ENCODE measurements at regions not wholly inside any gene's neighbourhood (a gene's known extent, or its start where the extent isn't known, plus 50 kb on each side); places are given as distances from the start of the nearest gene placed in this dataset.
"Not testable (repeated sequence)": the region's sequence is repeated elsewhere in the genome, so short reads cannot be mapped to it uniquely, and the experiment has no call there.

DNA sequence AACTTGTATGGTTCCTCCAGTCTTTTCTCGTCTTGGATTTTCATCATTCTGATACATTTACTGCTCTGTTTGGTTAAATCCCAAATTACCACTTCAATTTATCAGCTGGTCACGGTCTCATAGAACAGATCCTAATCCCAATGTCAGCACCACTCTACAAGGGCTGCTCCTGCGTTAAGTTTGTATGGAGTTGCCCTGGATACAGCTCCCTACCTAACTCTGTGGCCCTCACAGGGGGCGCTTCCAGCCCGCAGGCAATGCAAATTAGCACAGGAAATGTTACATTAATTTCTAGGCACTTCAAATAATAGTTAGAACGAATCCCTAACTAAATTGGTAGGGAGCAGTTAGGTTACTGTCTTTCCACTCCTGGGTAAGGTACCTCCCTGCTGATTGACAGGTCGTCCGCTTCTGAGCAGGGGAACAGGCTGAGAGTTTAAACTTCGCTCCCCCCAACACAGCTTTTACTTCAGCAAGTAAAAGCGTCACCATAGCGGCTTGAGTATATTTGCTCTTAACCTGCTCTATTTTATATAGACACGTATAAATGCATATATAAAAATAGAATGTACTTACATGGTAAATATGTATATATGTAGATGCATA is 238.5 kb upstream of the FANCL start:
- peak in 1 of 2 experiments; percentile 2 for DNase-seq (ENCODE audit: low read depth in 1 of 2, low spot score in 1 of 2)
- in situ Hi-C loops (cut with HindIII; ENCODE audit: low pct_unique_long_range_greater_than_20kb, low sequenced_read_pairs): no loop called here
- TF ChIP-seq JUND (IDR thresholded peaks at IDR 0.05; ENCODE audit: low read depth): no peak

DNA sequence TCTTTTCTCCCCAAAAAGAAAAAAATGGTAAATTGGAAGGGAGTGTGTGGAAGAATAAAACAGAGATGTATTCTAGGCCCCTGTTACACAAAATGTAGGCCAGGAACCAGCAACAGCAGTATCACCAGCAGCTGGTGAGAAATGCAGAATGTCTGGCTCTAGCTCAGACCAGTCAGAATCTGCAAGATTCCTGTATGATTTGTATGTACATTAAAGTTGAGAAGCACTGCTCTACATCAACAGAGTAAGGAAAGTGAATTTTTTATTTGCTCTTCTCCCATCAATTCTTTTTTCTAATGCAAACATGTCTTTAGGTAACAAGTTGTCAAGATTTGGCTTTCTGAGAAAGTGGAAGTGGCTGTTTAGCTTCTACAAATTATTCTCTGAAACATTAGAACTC is 235.4 kb upstream of the FANCL start:
- TF ChIP-seq JUND (IDR thresholded peaks at IDR 0.05; ENCODE audit: low read depth): no peak
- in situ Hi-C loops (cut with HindIII; ENCODE audit: low pct_unique_long_range_greater_than_20kb, low sequenced_read_pairs): no loop called here
- no peak for DNase-seq (ENCODE audit: low read depth in 1 of 2, low spot score in 1 of 2)

DNA sequence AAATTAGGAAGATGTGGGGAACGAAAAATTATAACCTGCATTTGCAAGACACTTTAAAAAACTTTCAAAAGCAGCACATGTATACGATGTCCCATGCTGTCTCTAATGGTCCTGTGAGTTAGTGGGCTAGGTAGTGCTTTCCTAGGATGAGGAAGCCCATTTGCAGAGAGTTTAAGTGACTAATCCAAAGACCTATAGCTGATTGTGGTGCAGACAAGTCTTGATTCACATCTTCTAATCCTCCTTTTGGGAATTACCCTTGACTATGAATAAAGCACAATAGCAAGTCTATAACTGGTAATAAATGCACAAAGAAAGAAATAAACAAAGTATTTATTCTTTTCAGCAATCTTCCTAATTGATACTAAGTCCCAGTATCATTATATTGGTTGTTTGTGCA is 234.6 kb upstream of the FANCL start:
- no peak for TF ChIP-seq JUND (IDR thresholded peaks at IDR 0.05; ENCODE audit: low read depth)
- no peak for DNase-seq (ENCODE audit: low read depth in 1 of 2, low spot score in 1 of 2)
- in situ Hi-C loops (cut with HindIII; ENCODE audit: low pct_unique_long_range_greater_than_20kb, low sequenced_read_pairs): no loop called here

DNA sequence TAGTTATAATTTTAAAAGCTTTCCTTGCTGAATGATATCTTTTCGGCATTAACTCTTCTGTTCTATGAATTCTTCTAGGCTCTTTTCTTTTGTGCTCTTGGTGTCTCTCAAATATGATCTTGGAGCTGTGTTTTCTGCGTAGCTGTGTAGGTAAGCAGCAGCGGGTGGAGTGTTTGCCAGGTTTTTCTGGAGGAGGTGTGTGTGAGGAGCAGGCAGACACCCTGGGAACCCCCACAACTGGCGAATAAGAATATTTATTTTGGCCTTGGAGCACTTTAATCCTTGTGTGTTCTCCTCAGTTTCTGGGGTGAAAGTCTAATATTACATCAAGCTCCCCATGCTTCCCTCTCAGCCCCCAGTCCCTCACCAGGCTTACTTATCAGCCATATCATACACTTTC is 232.0 kb upstream of the FANCL start:
- TF ChIP-seq JUND (IDR thresholded peaks at IDR 0.05; ENCODE audit: low read depth): no peak
- in situ Hi-C loops (cut with HindIII; ENCODE audit: low pct_unique_long_range_greater_than_20kb, low sequenced_read_pairs): no loop called here
- no peak for DNase-seq (ENCODE audit: low read depth in 1 of 2, low spot score in 1 of 2)

DNA sequence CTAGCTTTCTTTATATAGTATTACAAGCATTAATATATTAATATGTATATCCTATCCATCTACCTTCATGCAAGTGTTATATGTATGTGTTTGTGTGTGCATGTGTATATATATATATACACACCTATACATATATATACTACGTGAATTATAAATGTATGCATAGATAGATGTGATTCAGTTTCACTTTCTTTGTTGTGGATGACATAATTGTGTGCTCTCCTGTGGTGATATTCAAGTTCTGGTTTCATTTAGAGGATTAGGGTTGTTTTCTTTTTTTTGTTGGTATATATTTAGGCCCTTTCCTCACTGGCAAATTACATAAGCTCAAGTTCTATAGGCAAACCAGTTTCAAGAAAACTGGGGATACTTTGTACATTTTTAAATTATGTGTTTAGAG is 225.7 kb upstream of the FANCL start:
- in situ Hi-C loops (cut with HindIII; ENCODE audit: low pct_unique_long_range_greater_than_20kb, low sequenced_read_pairs): no loop called here
- DNase-seq (ENCODE audit: low read depth in 1 of 2, low spot score in 1 of 2): no peak
- TF ChIP-seq JUND (IDR thresholded peaks at IDR 0.05; ENCODE audit: low read depth): no peak

DNA sequence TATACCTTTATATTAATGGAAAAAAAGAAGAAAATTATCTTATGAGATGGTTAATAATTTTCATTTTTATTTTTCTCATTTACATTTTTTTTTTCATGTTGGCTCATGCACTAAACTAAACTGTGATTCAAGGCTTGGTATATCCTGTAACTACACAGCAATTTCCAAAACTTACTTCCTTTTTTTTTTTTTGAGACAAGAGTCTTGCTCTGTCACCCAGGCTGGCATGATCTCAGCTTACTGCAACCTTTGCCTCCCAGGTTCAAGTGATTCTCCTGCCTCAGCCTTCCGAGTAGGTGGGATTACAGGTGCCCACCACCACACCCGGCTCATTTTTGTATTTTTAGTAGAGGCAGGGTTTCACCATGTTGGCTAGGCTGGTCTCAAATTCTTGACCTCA is 224.9 kb upstream of the FANCL start:
- DNase-seq (ENCODE audit: low read depth in 1 of 2, low spot score in 1 of 2); in situ Hi-C loops (cut with HindIII; ENCODE audit: low pct_unique_long_range_greater_than_20kb, low sequenced_read_pairs): not testable (repeated sequence)

DNA sequence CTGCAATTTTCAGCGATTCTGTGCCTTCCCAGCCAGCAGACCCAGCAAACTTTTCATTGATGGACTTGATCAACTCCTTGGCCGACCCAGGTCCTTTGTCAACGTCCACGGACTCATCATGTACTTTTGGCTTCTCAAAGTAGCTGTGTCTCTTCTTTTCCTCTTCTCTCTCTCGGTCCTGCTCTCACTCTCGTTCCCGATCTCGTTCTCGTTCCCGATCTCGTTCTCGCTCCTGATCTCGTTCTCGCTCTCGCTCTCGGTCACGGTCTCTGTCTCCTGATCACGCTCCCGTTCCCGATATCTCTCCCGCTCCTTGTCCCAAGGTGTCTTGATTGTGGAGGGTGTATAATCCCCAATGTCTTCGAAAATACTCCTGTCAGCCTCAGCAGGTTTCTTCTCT is 219.5 kb upstream of the FANCL start:
- TF ChIP-seq JUND (IDR thresholded peaks at IDR 0.05; ENCODE audit: low read depth): no peak
- in situ Hi-C loops (cut with HindIII; ENCODE audit: low pct_unique_long_range_greater_than_20kb, low sequenced_read_pairs): no loop called here
- DNase-seq (ENCODE audit: low read depth in 1 of 2, low spot score in 1 of 2): no peak

DNA sequence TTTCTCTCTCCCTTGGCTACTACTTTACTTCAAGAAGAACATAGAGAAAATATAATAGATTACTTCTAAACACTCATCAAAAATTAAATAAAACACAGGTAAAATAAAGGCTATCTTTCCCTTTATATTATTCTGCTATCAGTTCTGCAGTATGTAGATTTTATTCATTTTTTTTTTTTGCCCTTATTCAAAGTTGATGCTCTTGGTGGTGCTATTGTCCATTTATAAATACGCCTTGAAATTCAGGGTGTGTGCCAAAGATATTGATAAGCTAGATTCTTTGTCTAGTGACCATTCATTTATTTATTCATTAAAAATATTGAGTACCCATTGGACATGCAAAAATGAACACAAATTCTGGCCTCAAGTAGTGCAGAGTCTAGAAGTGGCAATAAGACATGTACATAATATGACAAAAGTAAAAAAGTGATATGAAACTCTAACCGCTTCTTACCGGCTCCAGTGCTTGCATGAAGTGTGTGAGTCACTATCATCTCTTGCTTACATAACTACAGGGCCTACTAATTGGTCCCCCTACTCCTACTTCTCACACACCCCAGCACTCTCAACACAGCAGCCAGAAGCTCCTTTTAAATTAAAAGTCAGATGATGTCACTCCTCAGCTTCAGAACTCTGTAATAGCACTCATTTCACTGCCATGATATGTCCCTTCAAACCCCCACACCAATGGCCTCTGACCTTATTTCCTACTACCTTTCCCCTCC is 208.3 kb upstream of the FANCL start:
- peak in 1 of 2 experiments; percentile 16 for DNase-seq (ENCODE audit: low read depth in 1 of 2, low spot score in 1 of 2)
- no peak for TF ChIP-seq JUND (IDR thresholded peaks at IDR 0.05; ENCODE audit: low read depth)
- in situ Hi-C loops (cut with HindIII; ENCODE audit: low pct_unique_long_range_greater_than_20kb, low sequenced_read_pairs): no loop called here

DNA sequence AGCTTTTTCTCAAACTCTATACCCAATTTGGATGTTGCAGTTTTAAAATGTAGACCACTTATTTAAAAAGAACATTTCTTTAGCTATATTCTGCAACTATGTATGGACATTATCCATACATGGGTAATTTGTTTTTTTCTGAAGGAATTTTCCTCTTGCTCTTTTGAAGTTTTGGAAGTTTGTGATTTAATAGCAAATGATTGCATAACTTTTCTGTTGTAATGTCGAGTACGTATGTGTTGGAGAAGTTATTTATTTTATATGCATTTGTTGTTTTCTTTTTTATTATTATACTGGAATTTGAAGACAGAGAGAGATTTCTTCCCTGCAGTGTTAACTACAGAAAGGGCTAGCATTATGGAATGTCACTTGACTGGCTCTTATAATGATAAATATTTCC is 207.7 kb upstream of the FANCL start:
- no peak for TF ChIP-seq JUND (IDR thresholded peaks at IDR 0.05; ENCODE audit: low read depth)
- in situ Hi-C loops (cut with HindIII; ENCODE audit: low pct_unique_long_range_greater_than_20kb, low sequenced_read_pairs): no loop called here
- no peak for DNase-seq (ENCODE audit: low read depth in 1 of 2, low spot score in 1 of 2)

DNA sequence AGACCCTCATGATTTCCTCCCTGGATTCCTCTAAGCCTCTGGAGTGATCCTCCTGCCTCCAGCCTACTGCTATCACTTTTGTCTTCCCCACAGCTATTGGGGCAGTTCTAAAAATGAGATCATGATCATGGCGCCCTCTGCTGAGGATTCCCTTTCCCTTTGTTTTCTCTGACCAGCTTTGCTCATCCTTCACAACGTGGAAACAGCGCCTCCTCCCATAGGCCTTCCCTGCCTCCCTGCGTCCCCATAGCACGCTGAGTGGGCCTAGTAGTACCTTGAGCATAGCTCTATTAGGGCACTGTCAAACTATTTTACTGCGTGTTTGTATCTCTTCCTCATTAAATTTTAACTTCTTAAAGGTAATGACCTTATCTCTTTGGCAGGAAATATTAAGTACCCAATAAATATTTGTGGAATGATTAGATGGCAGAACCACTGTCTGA is 207.0 kb upstream of the FANCL start:
- TF ChIP-seq JUND (IDR thresholded peaks at IDR 0.05; ENCODE audit: low read depth): no peak
- peak in 1 of 2 experiments; percentile 85 for DNase-seq (ENCODE audit: low read depth in 1 of 2, low spot score in 1 of 2)
- in situ Hi-C loops (cut with HindIII; ENCODE audit: low pct_unique_long_range_greater_than_20kb, low sequenced_read_pairs): no loop called here

DNA sequence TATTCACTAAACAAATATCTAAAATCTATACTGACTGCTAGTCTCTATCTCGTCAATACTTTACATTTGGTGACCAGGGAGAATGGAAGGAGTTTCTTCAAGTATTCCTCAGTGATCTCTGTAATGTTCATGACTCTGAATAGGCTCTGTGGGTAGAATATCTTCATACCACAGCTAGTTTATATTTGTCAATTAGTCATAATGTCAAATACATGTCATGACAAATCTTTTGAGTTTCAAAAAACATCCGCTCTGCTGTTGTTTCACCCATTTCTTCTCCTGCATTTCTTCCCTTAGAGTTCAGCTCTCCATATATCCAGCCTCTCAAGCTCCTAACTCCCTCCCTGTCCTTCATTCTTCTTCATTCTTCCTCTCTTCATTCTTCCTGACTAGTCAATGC is 206.5 kb upstream of the FANCL start:
- TF ChIP-seq JUND (IDR thresholded peaks at IDR 0.05; ENCODE audit: low read depth): no peak
- in situ Hi-C loops (cut with HindIII; ENCODE audit: low pct_unique_long_range_greater_than_20kb, low sequenced_read_pairs): no loop called here

DNA sequence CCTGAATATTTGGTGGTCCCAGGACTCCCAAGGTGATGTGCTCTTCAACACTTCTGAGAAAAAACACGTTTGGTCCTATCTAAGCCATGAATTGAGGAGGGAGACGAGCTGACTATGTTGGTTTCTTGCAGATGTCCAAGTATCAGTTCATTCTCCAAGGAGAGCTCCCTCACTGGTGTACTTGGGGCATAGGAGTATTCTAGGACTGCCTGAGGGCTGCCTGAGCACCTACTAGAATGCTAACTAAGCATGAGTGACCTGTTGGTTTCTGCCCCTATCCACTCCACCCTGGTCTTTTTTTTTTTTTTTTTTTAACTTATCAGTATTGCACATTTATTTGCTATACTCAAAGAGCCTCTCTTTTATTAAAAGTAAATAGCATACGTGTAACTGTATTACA is 200.5 kb upstream of the FANCL start:
- no peak for TF ChIP-seq JUND (IDR thresholded peaks at IDR 0.05; ENCODE audit: low read depth)
- in situ Hi-C loops (cut with HindIII; ENCODE audit: low pct_unique_long_range_greater_than_20kb, low sequenced_read_pairs): no loop called here
- peak in 1 of 2 experiments; percentile 4 for DNase-seq (ENCODE audit: low read depth in 1 of 2, low spot score in 1 of 2)

More for the DNA sequence above, 206.5 kb upstream of the FANCL start:
- no peak for DNase-seq (ENCODE audit: low read depth in 1 of 2, low spot score in 1 of 2)

DNA sequence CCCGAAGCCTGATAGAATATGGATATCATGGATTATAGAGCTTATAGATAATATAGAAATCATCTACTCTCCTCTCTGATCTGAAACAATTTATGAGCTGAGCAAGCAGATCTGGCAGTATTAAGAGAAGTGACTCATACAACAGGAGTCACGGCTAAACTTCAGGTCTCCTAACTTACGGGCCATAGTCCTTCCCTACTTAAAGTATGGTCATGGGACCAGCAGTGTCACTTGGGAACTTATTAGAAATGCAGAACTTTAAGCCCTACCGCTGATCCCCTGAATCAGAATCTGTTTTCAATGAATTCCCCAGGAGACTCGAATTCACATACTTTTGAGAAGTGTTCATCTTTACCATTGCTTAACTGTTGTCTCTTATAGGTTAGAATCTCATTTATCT is 195.7 kb upstream of the FANCL start:
- DNase-seq (ENCODE audit: low read depth in 1 of 2, low spot score in 1 of 2): no peak
- in situ Hi-C loops (cut with HindIII; ENCODE audit: low pct_unique_long_range_greater_than_20kb, low sequenced_read_pairs): no loop called here
- no peak for TF ChIP-seq JUND (IDR thresholded peaks at IDR 0.05; ENCODE audit: low read depth)

DNA sequence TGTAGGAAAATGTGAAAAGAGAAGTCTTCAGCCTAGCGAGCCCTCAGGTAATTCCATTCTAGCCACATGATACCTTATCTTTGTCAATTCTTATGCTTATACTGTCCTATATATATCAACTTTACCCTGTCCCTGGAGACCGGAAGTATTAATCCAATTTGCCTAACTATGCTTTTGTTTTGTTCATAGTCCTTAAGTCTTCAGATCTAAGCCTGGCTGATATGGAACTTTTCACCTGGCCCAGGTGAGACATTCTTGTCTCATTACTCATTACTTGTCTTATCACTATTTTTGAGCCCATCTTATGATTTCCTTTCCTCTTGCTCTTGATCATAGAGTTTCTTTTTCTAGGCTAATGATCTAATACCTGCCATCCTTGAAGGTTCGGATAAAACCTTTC is 194.1 kb upstream of the FANCL start:
- TF ChIP-seq JUND (IDR thresholded peaks at IDR 0.05; ENCODE audit: low read depth): no peak
- DNase-seq (ENCODE audit: low read depth in 1 of 2, low spot score in 1 of 2): no peak
- in situ Hi-C loops (cut with HindIII; ENCODE audit: low pct_unique_long_range_greater_than_20kb, low sequenced_read_pairs): no loop called here
